ENCODE measurements at regions not wholly inside any gene's neighbourhood (a gene's known extent, or its start where the extent isn't known, plus 50 kb on each side); places are given as distances from the start of the nearest gene placed in this dataset.

GRCh38 chr11:112403432-112403831 lies 142.8 kb upstream of the PLET1 start:
- no peak for ATAC-seq

GRCh38 chr11:112404112-112404511 lies 143.5 kb upstream of the PLET1 start:
- no peak for ATAC-seq

GRCh38 chr11:112408517-112408916 lies 147.9 kb upstream of the PLET1 start:
- no peak for ATAC-seq

GRCh38 chr11:112410325-112410724 lies 149.7 kb upstream of the PLET1 start:
- ATAC-seq = no peak

- no peak for ATAC-seq
These were observed 151.7 kb upstream of the PLET1 start for GRCh38 chr11:112412383-112412782.

- ATAC-seq = no peak
These were observed 156.7 kb upstream of the PLET1 start for GRCh38 chr11:112417339-112417738.

- ATAC-seq = no peak
These were observed 157.8 kb upstream of the PLET1 start for GRCh38 chr11:112418438-112418837.

GRCh38 chr11:112421879-112422278 lies 161.2 kb upstream of the PLET1 start:
- no peak for ATAC-seq

- no peak for ATAC-seq
These were observed 164.5 kb upstream of the PLET1 start for GRCh38 chr11:112425121-112425520.

- ATAC-seq = no peak
These were observed 176.4 kb upstream of the PLET1 start for GRCh38 chr11:112437096-112437495.

- ATAC-seq = no peak
These were observed 179.0 kb upstream of the PLET1 start for GRCh38 chr11:112439614-112440013.

- ATAC-seq = no peak
These were observed 179.9 kb upstream of the PLET1 start for GRCh38 chr11:112440518-112440917.

- no peak for ATAC-seq
These were observed 187.5 kb upstream of the PLET1 start for GRCh38 chr11:112448168-112448567.

- ATAC-seq = no peak
These were observed 188.1 kb upstream of the PLET1 start for GRCh38 chr11:112448806-112449205.

GRCh38 chr11:112451250-112451649 lies 190.6 kb upstream of the PLET1 start:
- ATAC-seq = no peak

- ATAC-seq = no peak
These were observed 193.2 kb upstream of the PLET1 start for GRCh38 chr11:112453601-112454577.

- ATAC-seq = no peak
These were observed 194.2 kb upstream of the PLET1 start for GRCh38 chr11:112454841-112455240.

- ATAC-seq = no peak
These were observed 195.1 kb upstream of the PLET1 start for GRCh38 chr11:112455791-112456190.

- no peak for ATAC-seq
These were observed 196.9 kb upstream of the PLET1 start for GRCh38 chr11:112457532-112457931.

GRCh38 chr11:112459001-112459400 lies 198.3 kb upstream of the PLET1 start:
- no peak for ATAC-seq

GRCh38 chr11:112460141-112460540 lies 199.5 kb upstream of the PLET1 start:
- no peak for ATAC-seq

- ATAC-seq = no peak
These were observed 204.3 kb upstream of the PLET1 start for GRCh38 chr11:112464949-112465348.

- ATAC-seq = no peak
These were observed 204.9 kb upstream of the PLET1 start for GRCh38 chr11:112465433-112466024.

- ATAC-seq = no peak
These were observed 207.1 kb upstream of the PLET1 start for GRCh38 chr11:112467721-112468120.
